Smooth muscle cell of the brain vasculature (primary cell): ENCODE measurements at regions not wholly inside any gene's neighbourhood (a gene's known extent, or its start where the extent isn't known, plus 50 kb on each side); places are given as distances from the start of the nearest gene placed in this dataset.

Experiments used
- DNase-seq: peaks from one replicate; pipeline ENCODE4 v3.0.0-alpha.2; 2012; ENCODE audit warnings: low read depth, low spot score

GRCh38 chr14:26004342-26004741 is 593.5 kb downstream of the NOVA1 start:
- DNase-seq: no peak

DNA sequence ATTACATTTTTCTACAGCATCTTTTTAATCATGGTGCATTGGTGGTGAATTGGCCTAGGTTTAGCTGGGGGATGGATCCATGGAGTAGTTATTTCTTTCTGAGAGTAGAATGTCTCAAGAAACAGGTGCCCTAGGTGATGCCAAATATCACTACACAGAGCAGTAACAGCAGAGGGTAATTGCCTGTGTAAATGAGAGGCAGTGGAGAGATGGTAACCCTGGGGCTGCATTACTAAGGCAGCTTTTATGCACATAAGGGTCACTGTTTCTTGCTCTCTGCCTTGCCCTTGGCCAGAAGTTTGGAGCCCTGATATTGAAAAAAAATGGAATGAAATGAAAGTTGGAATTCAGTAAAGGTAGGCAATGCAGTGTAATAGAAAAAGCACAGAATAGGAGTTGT is 604.0 kb downstream of the NOVA1 start:
- DNase-seq: no peak

- DNase-seq: no peak
These were observed 609.3 kb downstream of the NOVA1 start for GRCh38 chr14:25988536-25988935.

GRCh38 chr14:25955772-25956171 is 642.1 kb downstream of the NOVA1 start:
- no peak for DNase-seq

GRCh38 chr14:25953532-25954139 is 644.2 kb downstream of the NOVA1 start:
- peak; percentile 57 for DNase-seq

DNA sequence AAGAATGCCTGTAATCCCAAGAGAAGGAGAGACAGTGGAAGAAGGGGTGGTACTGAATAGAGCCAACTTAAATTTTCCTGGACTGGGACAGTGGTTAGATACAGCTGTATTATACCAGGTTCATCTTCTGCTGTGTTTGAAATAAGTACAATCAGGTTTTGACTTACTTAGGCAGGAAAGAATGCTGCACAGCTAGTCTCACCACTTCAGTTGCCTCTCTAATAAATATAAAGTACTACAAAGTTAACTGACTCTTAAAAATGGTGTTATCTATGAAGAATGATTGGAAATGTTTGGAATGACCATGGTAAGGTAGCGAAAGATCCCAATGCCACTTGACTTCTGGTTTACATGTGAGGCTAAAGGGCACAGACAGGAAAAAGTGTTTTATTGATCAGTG is 652.1 kb downstream of the NOVA1 start:
- DNase-seq: no peak

GRCh38 chr14:25944020-25944419 is 653.8 kb downstream of the NOVA1 start:
- no peak for DNase-seq

DNA sequence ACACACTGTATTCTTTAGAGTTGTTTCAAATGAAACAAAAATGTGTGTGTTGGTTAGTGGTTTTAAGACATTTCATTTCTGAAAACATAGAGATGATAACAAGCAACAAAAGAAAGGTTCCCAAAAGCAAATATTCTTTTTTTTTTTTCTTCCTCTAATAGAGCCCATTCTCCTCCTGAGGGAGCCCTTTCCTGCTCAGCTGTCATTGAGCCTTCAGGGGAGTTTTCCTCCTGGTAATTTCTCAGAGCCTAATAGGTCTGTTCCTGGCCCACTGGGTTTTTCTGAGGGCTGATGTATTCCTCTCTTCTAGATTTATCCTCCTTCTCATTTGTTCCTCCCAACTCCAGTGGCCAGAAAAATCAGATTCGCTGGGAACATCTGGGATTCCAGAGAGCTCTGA is 654.5 kb downstream of the NOVA1 start:
- no peak for DNase-seq

DNA sequence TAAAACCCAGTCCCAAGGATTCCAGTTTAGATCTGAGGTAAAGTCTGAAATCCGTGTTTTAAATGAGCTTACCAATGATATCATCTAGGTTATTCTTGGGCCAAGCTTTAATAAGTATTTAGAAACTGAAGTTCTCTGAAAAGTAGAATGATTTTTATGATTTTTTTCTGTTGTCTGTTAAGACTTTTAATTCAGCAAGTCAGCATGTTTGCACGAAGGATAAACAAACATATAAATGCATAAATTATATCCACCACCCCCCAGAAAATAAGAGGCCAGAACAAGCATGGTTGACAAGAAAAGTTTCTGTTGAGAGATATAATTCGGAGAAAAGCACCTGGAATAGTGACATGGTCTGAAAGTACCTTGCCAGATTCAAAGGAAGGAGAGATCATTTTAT is 655.7 kb downstream of the NOVA1 start:
- DNase-seq: no peak

GRCh38 chr14:25933731-25934130 is 664.1 kb downstream of the NOVA1 start:
- no peak for DNase-seq

GRCh38 chr14:25929881-25930615 is 667.8 kb downstream of the NOVA1 start:
- DNase-seq: no peak

GRCh38 chr14:25911831-25912230 is 686.0 kb downstream of the NOVA1 start:
- DNase-seq: no peak

DNA sequence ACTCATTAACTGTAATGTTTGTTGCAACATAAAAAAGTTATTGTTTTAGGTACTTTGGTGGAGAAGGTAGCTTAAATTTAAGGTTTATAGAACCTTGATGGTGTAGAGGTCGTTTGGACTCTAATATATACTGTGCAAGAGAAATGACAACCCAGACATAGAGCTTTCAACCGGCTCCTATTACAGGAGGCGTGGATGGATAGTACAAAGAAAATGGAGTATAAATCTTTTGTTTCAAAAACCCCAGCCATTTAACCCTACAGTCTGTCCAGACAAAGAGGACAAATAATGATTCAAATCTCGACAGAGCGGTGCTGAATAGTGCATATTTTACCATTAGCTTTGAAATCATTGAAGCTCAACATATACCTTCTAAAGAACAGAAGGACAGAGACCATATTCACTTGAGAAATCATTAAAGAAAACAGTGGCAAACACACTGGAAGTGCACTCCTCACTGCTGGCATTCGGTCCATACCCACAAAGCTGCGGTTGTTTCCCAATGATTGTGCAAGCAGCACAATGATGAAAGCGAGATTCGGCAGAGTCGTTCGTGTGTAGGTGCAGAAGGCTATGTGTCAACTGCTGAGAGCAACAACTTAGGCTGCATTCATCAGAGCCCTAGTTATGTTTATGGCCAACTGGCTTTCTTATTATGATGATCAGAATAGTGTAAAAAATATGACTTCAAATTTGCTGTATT is 688.6 kb downstream of the NOVA1 start:
- no peak for DNase-seq

DNA sequence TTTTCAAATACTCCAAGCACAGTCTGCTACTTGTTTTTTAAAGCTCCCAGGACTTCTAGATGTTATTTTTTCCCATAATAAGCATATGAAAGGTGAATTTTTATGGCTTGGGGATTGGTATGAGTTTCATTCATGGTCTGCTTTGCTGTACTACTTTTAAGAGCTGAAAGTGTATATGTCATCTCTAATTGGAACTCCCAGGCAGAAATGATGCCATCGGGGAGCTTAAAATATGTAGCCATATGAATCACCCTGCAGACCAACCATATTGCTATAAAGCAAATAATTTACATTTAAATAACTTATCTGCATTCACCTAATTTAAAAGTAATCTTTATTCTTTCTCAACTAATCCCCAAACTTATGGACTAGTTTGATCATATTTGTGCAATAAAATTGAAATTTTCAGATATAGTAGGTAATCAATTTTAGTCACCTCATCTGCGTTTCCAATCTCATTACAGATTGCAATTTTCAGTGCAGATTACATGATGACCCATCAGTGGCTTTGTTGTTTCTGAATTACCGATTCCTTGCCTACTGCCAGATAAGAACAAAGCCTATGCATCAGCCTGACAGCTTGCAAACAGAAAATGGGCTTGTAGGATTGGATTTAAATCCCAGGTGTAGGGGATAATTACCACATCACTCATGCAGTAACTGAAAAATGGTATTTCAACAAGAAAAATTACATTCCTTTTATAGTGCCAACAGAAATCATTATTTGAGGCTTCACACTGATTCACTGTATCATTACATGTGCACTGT is 689.4 kb downstream of the NOVA1 start:
- no peak for DNase-seq

DNA sequence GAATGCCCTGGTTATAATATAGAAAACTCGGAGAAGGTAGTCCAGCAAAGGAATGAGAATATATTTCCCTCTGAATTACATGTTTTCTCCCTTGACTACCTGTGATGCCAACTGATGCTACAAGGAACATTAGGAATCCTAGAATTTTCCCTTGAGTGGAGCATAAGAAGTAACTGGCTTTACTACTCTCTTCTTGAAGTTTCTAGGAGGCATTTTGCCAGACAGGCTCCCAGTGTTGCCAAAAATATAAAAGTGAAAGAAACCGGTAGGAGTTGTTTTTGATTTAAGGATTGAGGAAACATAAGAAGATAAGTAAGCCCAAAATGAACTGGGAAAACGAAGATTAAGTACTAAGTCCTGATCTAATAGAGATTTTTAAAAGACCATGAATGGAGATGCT is 693.4 kb downstream of the NOVA1 start:
- DNase-seq: no peak

DNA sequence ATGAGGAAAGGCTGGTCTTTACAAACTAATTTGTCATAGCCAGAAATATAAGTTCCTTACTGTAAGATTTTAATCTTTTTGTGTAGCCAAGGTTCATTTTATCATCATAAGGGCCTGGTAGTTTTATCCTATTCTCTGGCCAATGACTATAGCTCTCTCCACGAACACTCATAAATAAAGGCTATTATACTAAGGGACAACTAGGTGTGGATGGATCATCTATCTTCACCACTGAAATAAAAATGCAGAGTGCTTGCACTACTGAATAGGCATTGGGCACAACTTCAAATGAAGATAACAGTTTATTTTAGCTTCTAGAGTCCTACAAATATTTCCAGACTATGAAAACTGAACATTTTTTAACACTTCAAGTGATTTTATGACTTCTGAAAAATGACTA is 698.6 kb downstream of the NOVA1 start:
- DNase-seq: no peak

GRCh38 chr14:25896777-25897176 is 701.1 kb downstream of the NOVA1 start:
- no peak for DNase-seq

DNA sequence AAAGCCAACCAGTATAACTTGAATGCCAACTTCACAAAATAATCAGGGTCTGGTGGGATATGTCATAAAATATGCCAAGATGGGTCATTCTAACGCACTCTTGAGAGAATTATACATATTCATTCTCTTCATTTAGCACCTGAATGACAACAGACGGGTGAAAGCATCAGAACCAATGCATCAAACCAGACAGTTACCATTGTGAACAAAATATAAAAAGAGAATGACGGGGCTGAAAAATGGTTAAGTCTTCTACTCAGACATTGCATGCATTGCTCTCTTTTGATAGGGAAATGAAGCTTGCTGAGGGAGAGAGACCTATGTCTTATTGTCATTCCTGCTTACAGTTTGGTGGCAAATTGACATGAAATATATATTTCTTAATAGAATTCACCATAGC is 702.1 kb downstream of the NOVA1 start:
- no peak for DNase-seq

GRCh38 chr14:25887251-25887878 is 710.5 kb downstream of the NOVA1 start:
- DNase-seq: no peak

- DNase-seq: no peak
These were observed 713.2 kb downstream of the NOVA1 start for GRCh38 chr14:25884657-25885056.

GRCh38 chr14:25882899-25883298 is 714.9 kb downstream of the NOVA1 start:
- DNase-seq: no peak

GRCh38 chr14:25875475-25875874 is 722.4 kb downstream of the NOVA1 start:
- no peak for DNase-seq
